ENCODE measurements at regions not wholly inside any gene's neighbourhood (a gene's known extent, or its start where the extent isn't known, plus 50 kb on each side); places are given as distances from the start of the nearest gene placed in this dataset.

- TF ChIP-seq CTCF (IDR thresholded peaks at IDR 0.05) (no peak), EZH2 (IDR thresholded peaks at IDR 0.05; ENCODE audit: borderline replicate concordance, insufficient read depth, low read depth, low read length, poor library complexity, severe bottlenecking) (no peak)
These were observed 499.6 kb downstream of the BRD1 start for GRCh38 chr22:49328118-49328475.
